Stimulated activated CD8-positive, alpha-beta memory T cell treated with anti-CD3 and anti-CD28 coated beads, Interleukin-2, amount 100 ng/mL, for 48 hours (primary cell): ENCODE measurements at regions not wholly inside any gene's neighbourhood (a gene's known extent, or its start where the extent isn't known, plus 50 kb on each side); places are given as distances from the start of the nearest gene placed in this dataset.
"Not testable (repeated sequence)": the region's sequence is repeated elsewhere in the genome, so short reads cannot be mapped to it uniquely, and the experiment has no call there.

ENCODE experiments used
- DNase-seq, 2 donors: peaks; one replicate each; pipeline ENCODE4 v3.0.0-alpha.2; 2020; ENCODE audit warnings: low read depth in 2 of 2

- no peak for DNase-seq
These were observed 959.0 kb upstream of the SLC39A10 start for GRCh38 chr2:194698012-194698411.

DNA sequence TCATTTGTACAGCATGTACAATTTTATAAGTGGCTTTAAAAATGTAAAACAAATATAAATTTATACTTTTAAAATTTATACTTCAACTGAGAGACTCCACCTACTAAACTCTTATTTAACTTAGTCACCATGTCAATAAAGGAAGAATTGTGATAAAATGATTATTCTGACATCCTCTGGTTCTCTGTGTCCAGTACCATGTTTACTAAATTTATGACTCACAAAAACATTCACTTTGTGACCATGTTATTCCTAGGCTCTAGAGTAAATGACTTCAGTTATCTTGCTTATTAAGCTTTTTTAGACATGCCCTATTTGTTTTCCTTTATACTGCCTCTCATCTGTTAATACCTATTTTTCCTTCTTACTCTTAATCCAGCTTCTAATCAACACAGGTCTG lies 959.6 kb upstream of the SLC39A10 start:
- no peak for DNase-seq

- DNase-seq, result no peak
These were observed 960.3 kb upstream of the SLC39A10 start for GRCh38 chr2:194696690-194697089.

GRCh38 chr2:194686569-194686968 lies 970.5 kb upstream of the SLC39A10 start:
- DNase-seq, result no peak

GRCh38 chr2:194674043-194674442 lies 983.0 kb upstream of the SLC39A10 start:
- DNase-seq, result no peak

GRCh38 chr2:194672994-194673393 lies 984.0 kb upstream of the SLC39A10 start:
- DNase-seq, result no peak

- no peak for DNase-seq
These were observed 995.6 kb upstream of the SLC39A10 start for GRCh38 chr2:194661431-194661830.

GRCh38 chr2:194639057-194639456 lies 1018.0 kb upstream of the SLC39A10 start:
- DNase-seq, result not testable (repeated sequence)

- no peak for DNase-seq
These were observed 1035.1 kb upstream of the SLC39A10 start for GRCh38 chr2:194621945-194622344.

DNA sequence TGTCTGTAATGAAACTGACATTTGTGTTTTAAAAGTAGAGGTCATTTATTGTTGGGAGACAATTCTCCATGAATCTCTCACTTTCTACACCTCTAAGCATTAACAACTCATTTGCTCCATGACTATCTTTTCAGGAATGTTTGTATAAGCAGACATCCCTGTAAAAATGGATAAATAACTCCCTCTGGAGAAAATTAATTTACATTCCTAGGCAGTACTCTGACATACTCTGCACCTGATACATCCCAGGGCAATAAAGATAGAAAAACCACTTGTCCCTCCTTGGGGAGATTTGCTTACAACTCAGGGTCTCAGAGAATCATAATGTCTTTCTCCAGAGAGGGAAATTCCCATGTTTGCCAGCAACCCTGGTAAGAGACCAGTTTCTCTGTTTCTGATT lies 1037.7 kb upstream of the SLC39A10 start:
- DNase-seq, result no peak

- no peak for DNase-seq
These were observed 1038.6 kb upstream of the SLC39A10 start for GRCh38 chr2:194618432-194618831.

DNA sequence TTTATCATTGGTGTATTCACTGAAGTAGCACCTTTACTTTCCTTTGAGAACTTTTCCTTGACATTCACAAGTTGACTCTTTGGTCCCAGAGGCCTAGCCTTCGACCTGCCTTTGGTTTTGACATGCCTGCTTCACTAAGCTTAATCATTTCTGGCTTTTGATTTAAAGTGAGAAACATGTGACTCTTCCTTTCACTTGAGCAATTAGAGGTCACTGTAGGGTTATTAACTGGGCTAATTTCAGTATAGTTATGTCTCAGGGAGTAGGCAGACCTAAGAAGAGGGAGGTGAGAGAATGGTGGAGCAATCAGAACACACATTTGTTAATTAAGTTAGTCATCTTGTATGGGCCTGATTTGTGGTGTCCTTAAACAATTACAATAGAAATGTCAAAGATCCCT lies 1040.7 kb upstream of the SLC39A10 start:
- no peak for DNase-seq

DNA sequence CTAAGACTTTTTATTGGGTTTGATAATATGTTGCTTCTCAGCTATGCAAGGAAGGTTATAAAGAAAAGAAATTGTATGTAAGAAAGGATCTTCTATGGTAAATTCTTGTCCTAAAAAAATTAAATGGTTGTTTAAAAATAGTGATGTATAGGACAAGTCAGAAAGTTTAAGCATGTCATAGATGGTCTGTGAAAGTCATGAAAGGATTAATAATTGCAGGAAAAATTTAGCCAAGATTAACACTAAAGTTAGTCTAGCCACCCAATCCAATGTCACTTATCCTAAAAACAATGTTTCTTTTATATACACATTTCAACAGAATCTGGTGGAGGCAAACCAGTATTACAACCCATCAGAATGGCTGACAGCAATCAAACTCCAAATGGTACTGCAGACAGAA lies 1046.7 kb upstream of the SLC39A10 start:
- no peak for DNase-seq

DNA sequence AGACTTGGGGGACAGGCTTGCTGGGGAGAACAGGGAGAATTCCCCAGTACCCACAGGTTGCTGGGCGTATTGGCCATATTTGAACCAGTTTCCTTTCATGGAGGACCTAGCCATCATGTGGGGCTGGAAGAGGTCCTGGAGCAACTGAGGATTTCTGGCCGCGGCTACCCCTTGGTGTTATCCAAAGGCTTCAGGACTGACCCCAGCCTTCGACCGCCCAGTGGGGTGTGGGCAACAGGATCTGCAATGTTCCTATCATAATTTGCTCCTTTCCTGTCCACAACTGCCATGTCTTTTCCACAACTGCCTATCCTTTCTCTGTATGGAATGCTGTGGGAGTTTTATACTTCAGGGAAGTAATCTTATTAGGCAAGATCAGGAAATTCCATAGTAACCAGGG lies 1053.6 kb upstream of the SLC39A10 start:
- DNase-seq, result no peak

- DNase-seq, result no peak
These were observed 1054.3 kb upstream of the SLC39A10 start for GRCh38 chr2:194602750-194603149.

GRCh38 chr2:194591192-194591591 lies 1065.8 kb upstream of the SLC39A10 start:
- DNase-seq, result no peak

DNA sequence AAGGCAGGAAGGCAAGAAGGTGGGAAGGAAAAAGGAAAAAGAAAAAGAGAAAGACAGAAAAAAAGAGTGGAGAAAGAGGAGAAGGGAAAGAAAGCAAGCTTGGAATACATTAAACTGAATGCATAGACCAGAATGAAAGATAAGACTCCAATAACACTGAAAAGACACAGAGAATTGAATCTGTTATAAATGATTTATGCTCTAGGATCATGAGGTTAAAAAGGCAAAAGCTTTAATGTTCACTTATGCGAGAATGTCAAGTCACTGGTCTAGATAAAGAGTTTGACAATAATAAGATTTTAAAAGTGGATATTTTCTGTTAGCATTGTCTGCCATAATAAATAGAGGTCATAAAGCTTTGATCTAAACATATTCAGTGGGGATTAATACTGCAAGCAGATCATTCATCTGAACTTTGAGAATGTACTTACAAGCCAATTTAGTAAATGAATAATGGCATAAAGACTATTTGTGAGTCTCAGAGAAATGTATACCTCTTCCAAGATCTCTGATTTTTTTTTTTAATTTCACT lies 1069.2 kb upstream of the SLC39A10 start:
- DNase-seq, result no peak

GRCh38 chr2:194567661-194568017 lies 1089.4 kb upstream of the SLC39A10 start:
- DNase-seq, result no peak

- no peak for DNase-seq
These were observed 1089.9 kb upstream of the SLC39A10 start for GRCh38 chr2:194566907-194567660.

GRCh38 chr2:194564422-194564821 lies 1092.6 kb upstream of the SLC39A10 start:
- DNase-seq, result no peak

- no peak for DNase-seq
These were observed 1094.7 kb upstream of the SLC39A10 start for GRCh38 chr2:194562329-194562728.

DNA sequence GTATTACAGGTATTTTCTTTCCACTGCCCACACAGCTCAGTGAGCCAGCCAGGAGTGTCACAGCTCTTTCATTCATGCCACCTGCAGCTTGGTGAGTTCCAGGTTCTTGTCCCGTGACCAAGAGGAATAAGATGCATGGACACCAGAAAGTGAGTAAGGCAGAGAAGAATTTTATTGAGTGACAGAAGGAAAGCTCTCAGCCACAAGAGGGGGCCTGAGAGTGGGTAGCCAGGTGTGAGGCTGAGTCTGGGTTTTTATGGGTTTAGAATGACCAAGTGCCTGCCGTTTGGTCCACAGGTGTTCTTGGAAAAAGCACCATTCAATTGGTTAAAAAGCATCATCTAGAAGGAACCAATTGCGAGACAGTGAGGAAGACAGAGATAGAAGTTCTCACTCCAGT lies 1097.1 kb upstream of the SLC39A10 start:
- DNase-seq, result no peak

- no peak for DNase-seq
These were observed 1097.5 kb upstream of the SLC39A10 start for GRCh38 chr2:194559523-194559922.

GRCh38 chr2:194557993-194558392 lies 1099.0 kb upstream of the SLC39A10 start:
- DNase-seq, result no peak
